Brain pericyte (primary cell): ENCODE measurements at regions not wholly inside any gene's neighbourhood (a gene's known extent, or its start where the extent isn't known, plus 50 kb on each side); places are given as distances from the start of the nearest gene placed in this dataset.

Source experiments
- DNase-seq: peaks from one replicate; pipeline ENCODE4 v3.0.0-alpha.2; 2012; ENCODE audit warnings: low read depth, low spot score

GRCh38 chr7:12741951-12742575, 54.6 kb downstream of the ARL4A start:
- DNase-seq: no peak

- no peak for DNase-seq
Measured at GRCh38 chr7:12746211-12746610, 58.8 kb downstream of the ARL4A start.

GRCh38 chr7:12747687-12748306, 60.4 kb downstream of the ARL4A start:
- no peak for DNase-seq

- DNase-seq: no peak
Measured at GRCh38 chr7:12749069-12749468, 61.6 kb downstream of the ARL4A start.

GRCh38 chr7:12749746-12750145, 62.3 kb downstream of the ARL4A start:
- DNase-seq: no peak

GRCh38 chr7:12751764-12752163, 64.3 kb downstream of the ARL4A start:
- no peak for DNase-seq

GRCh38 chr7:12754179-12754578, 66.7 kb downstream of the ARL4A start:
- no peak for DNase-seq

- no peak for DNase-seq
Measured at GRCh38 chr7:12756821-12757220, 69.4 kb downstream of the ARL4A start.

- no peak for DNase-seq
Measured at GRCh38 chr7:12757443-12757842, 70.0 kb downstream of the ARL4A start.

- DNase-seq: no peak
Measured at GRCh38 chr7:12759151-12759550, 71.7 kb downstream of the ARL4A start.

GRCh38 chr7:12761111-12761510, 73.7 kb downstream of the ARL4A start:
- no peak for DNase-seq

- no peak for DNase-seq
Measured at GRCh38 chr7:12761691-12762090, 74.3 kb downstream of the ARL4A start.

- DNase-seq: no peak
Measured at GRCh38 chr7:12764458-12764891, 77.0 kb downstream of the ARL4A start.

GRCh38 chr7:12765431-12766100, 78.1 kb downstream of the ARL4A start:
- no peak for DNase-seq

GRCh38 chr7:12766416-12766815, 79.0 kb downstream of the ARL4A start:
- DNase-seq: no peak

GRCh38 chr7:12768948-12769347, 81.5 kb downstream of the ARL4A start:
- no peak for DNase-seq

- DNase-seq: no peak
Measured at GRCh38 chr7:12769444-12769843, 82.0 kb downstream of the ARL4A start.

- DNase-seq: no peak
Measured at GRCh38 chr7:12770227-12770975, 83.0 kb downstream of the ARL4A start.

GRCh38 chr7:12771378-12771877, 84.0 kb downstream of the ARL4A start:
- DNase-seq: no peak

GRCh38 chr7:12772768-12773167, 85.3 kb downstream of the ARL4A start:
- DNase-seq: no peak

GRCh38 chr7:12777257-12777656, 89.8 kb downstream of the ARL4A start:
- DNase-seq: no peak

GRCh38 chr7:12779947-12780346, 92.5 kb downstream of the ARL4A start:
- DNase-seq: no peak
